Panc1 (cell line): ENCODE measurements at regions not wholly inside any gene's neighbourhood (a gene's known extent, or its start where the extent isn't known, plus 50 kb on each side); places are given as distances from the start of the nearest gene placed in this dataset.

ENCODE experiments used
- POLR2AphosphoS5 ChIP-seq: IDR thresholded peaks from 2 replicates; pipeline ENCODE4 v1.6.1; 2012; ENCODE audit warnings: mild to moderate bottlenecking, low read depth, low read length, moderate library complexity
- SIN3A ChIP-seq: IDR thresholded peaks from 2 replicates; pipeline ENCODE4 v1.6.1; 2012; ENCODE audit warnings: low read depth, mild to moderate bottlenecking, low read length, moderate library complexity, borderline replicate concordance; ENCODE audit not compliant: insufficient read depth
- TF ChIP-seq, protein P1 (sequence below): fragments of 450-650 bp; IDR thresholded peaks from 2 replicates; pipeline ENCODE4 v1.5.1; 2017; ENCODE audit warnings: mild to moderate bottlenecking
- TF ChIP-seq, protein P2 (sequence below), 2 experiments: IDR thresholded peaks; 2 replicates each; pipeline ENCODE4 v1.6.1; 2011 to 2012; ENCODE audit warnings: low read depth in 2 of 2, control low read depth in 1 of 2, low read length in 1 of 2, mild to moderate bottlenecking in 1 of 2, moderate library complexity in 1 of 2; ENCODE audit not compliant: insufficient read depth in 1 of 2

GRCh38 chr6:169858935-169859351 is 107.5 kb downstream of the ERMARD start:
- TF ChIP-seq, protein P1, sequence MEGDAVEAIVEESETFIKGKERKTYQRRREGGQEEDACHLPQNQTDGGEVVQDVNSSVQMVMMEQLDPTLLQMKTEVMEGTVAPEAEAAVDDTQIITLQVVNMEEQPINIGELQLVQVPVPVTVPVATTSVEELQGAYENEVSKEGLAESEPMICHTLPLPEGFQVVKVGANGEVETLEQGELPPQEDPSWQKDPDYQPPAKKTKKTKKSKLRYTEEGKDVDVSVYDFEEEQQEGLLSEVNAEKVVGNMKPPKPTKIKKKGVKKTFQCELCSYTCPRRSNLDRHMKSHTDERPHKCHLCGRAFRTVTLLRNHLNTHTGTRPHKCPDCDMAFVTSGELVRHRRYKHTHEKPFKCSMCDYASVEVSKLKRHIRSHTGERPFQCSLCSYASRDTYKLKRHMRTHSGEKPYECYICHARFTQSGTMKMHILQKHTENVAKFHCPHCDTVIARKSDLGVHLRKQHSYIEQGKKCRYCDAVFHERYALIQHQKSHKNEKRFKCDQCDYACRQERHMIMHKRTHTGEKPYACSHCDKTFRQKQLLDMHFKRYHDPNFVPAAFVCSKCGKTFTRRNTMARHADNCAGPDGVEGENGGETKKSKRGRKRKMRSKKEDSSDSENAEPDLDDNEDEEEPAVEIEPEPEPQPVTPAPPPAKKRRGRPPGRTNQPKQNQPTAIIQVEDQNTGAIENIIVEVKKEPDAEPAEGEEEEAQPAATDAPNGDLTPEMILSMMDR, result no peak
- TF ChIP-seq POLR2AphosphoS5 (no peak), SIN3A (no peak)
- TF ChIP-seq, protein P2, sequence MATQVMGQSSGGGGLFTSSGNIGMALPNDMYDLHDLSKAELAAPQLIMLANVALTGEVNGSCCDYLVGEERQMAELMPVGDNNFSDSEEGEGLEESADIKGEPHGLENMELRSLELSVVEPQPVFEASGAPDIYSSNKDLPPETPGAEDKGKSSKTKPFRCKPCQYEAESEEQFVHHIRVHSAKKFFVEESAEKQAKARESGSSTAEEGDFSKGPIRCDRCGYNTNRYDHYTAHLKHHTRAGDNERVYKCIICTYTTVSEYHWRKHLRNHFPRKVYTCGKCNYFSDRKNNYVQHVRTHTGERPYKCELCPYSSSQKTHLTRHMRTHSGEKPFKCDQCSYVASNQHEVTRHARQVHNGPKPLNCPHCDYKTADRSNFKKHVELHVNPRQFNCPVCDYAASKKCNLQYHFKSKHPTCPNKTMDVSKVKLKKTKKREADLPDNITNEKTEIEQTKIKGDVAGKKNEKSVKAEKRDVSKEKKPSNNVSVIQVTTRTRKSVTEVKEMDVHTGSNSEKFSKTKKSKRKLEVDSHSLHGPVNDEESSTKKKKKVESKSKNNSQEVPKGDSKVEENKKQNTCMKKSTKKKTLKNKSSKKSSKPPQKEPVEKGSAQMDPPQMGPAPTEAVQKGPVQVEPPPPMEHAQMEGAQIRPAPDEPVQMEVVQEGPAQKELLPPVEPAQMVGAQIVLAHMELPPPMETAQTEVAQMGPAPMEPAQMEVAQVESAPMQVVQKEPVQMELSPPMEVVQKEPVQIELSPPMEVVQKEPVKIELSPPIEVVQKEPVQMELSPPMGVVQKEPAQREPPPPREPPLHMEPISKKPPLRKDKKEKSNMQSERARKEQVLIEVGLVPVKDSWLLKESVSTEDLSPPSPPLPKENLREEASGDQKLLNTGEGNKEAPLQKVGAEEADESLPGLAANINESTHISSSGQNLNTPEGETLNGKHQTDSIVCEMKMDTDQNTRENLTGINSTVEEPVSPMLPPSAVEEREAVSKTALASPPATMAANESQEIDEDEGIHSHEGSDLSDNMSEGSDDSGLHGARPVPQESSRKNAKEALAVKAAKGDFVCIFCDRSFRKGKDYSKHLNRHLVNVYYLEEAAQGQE (IDR thresholded peaks at IDR 0.05; ENCODE audit: insufficient read depth in 1 of 2, low read depth in 2 of 2, low read length in 1 of 2), result no peak
